ENCODE measurements at regions not wholly inside any gene's neighbourhood (a gene's known extent, or its start where the extent isn't known, plus 50 kb on each side); places are given as distances from the start of the nearest gene placed in this dataset.

DNA sequence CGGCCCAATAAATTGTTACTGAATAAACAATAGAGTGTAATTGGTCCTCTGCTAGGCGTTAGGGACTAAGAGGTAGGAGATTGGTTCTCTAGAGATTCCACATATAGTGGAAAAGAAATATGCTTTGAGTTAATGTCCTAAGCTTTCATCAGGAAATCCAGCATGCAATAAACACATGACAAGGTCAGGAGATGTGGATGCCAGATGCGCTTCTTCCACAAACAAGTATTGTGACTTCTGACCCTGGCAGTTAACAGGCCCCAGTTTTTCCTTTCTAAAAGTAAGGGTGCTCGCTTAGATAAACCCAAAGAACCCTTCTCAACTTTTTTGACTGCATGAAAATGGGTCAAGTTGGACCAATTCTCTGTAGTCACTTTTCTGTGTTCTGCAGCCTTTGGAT lies 146.5 kb upstream of the SOX21 start:
- no peak overlapping the region for H2AFZ ChIP-seq (ENCODE audit: low read depth, low read length)
- no peak overlapping the region for H3K27ac ChIP-seq (ENCODE audit: low read length)
- H3K9me3 ChIP-seq (ENCODE audit: low read length): no peaks in the 10 kb centered on the region
- no peak overlapping the region for H3K4me2 ChIP-seq (ENCODE audit: low read length)
- H4K20me1 ChIP-seq (ENCODE audit: insufficient read depth): no peaks in the 10 kb centered on the region
- H3K36me3 ChIP-seq (ENCODE audit: insufficient read depth, low read length): no peaks in the 10 kb centered on the region
- TF ChIP-seq SMC3 (conservative IDR thresholded peaks at IDR 0.05; ENCODE audit: poor library complexity): no peak
- no peak for TF ChIP-seq POLR2AphosphoS5 (IDR thresholded peaks at IDR 0.05)
- no peak for TF ChIP-seq TAF1 (IDR thresholded peaks at IDR 0.05; ENCODE audit: low read depth)
- no peak for TF ChIP-seq MXI1 (conservative IDR thresholded peaks at IDR 0.05; ENCODE audit: poor library complexity, severe bottlenecking)
- no peak for TF ChIP-seq EP300 (conservative IDR thresholded peaks at IDR 0.05; ENCODE audit: poor library complexity, severe bottlenecking)
- TF ChIP-seq, protein P1, sequence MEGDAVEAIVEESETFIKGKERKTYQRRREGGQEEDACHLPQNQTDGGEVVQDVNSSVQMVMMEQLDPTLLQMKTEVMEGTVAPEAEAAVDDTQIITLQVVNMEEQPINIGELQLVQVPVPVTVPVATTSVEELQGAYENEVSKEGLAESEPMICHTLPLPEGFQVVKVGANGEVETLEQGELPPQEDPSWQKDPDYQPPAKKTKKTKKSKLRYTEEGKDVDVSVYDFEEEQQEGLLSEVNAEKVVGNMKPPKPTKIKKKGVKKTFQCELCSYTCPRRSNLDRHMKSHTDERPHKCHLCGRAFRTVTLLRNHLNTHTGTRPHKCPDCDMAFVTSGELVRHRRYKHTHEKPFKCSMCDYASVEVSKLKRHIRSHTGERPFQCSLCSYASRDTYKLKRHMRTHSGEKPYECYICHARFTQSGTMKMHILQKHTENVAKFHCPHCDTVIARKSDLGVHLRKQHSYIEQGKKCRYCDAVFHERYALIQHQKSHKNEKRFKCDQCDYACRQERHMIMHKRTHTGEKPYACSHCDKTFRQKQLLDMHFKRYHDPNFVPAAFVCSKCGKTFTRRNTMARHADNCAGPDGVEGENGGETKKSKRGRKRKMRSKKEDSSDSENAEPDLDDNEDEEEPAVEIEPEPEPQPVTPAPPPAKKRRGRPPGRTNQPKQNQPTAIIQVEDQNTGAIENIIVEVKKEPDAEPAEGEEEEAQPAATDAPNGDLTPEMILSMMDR (IDR thresholded peaks at IDR 0.05; ENCODE audit: poor library complexity, severe bottlenecking): no peak
- no peak for TF ChIP-seq RAD21 (conservative IDR thresholded peaks at IDR 0.05)
- TF ChIP-seq EZH2 (IDR thresholded peaks at IDR 0.05; ENCODE audit: borderline replicate concordance, insufficient read depth, low read length, poor library complexity, severe bottlenecking): no peak
- TF ChIP-seq, protein P2, sequence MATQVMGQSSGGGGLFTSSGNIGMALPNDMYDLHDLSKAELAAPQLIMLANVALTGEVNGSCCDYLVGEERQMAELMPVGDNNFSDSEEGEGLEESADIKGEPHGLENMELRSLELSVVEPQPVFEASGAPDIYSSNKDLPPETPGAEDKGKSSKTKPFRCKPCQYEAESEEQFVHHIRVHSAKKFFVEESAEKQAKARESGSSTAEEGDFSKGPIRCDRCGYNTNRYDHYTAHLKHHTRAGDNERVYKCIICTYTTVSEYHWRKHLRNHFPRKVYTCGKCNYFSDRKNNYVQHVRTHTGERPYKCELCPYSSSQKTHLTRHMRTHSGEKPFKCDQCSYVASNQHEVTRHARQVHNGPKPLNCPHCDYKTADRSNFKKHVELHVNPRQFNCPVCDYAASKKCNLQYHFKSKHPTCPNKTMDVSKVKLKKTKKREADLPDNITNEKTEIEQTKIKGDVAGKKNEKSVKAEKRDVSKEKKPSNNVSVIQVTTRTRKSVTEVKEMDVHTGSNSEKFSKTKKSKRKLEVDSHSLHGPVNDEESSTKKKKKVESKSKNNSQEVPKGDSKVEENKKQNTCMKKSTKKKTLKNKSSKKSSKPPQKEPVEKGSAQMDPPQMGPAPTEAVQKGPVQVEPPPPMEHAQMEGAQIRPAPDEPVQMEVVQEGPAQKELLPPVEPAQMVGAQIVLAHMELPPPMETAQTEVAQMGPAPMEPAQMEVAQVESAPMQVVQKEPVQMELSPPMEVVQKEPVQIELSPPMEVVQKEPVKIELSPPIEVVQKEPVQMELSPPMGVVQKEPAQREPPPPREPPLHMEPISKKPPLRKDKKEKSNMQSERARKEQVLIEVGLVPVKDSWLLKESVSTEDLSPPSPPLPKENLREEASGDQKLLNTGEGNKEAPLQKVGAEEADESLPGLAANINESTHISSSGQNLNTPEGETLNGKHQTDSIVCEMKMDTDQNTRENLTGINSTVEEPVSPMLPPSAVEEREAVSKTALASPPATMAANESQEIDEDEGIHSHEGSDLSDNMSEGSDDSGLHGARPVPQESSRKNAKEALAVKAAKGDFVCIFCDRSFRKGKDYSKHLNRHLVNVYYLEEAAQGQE (IDR thresholded peaks at IDR 0.05; ENCODE audit: borderline replicate concordance): no peak
- H3K4me3 ChIP-seq (ENCODE audit: low read length): no peak overlapping the region
- no peaks in the 10 kb centered on the region for H3K9me2 ChIP-seq (ENCODE audit: insufficient read depth, low read length)
- H3F3A ChIP-seq (ENCODE audit: insufficient read depth, low read length, poor library complexity, severe bottlenecking): no peaks in the 10 kb centered on the region
- H3K27me3 ChIP-seq (ENCODE audit: insufficient read depth, low read depth, low read length): no peaks in the 10 kb centered on the region
- H3K9ac ChIP-seq (ENCODE audit: low read length): no peak overlapping the region
- no peaks in the 10 kb centered on the region for H3K79me2 ChIP-seq (replicated peaks; ENCODE audit: insufficient read depth, low read length)

DNA sequence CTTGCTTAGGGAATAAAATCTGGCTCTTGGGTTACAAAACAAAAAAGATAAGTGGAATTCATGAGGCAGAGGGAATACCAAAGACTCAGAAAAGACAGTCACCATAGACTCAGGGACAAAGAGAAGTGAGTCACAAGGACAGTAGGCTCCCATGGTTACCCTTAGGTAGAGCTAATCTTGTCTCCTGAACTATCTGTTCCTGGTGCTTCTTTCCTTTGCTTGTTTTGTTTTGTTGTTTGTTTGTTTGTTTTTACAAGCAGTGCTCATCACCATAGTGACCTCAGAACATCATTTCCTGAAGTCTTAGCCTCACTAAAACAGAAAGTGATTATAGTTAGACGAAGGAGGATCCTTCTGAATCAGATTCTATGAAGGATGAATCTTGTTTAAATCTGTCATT lies 142.3 kb upstream of the SOX21 start:
- Histone ChIP-seq H3K4me3 (ENCODE audit: low read length) (no peak overlapping the region), H4K20me1 (ENCODE audit: insufficient read depth) (no peaks in the 10 kb centered on the region), H2AFZ (ENCODE audit: low read depth, low read length) (no peak overlapping the region), H3K27me3 (ENCODE audit: insufficient read depth, low read depth, low read length) (no peaks in the 10 kb centered on the region), H3F3A (ENCODE audit: insufficient read depth, low read length, poor library complexity, severe bottlenecking) (no peaks in the 10 kb centered on the region), H3K36me3 (ENCODE audit: insufficient read depth, low read length) (no peaks in the 10 kb centered on the region), H3K4me2 (ENCODE audit: low read length) (no peak overlapping the region), H3K9ac (ENCODE audit: low read length) (no peak overlapping the region), H3K79me2 (replicated peaks; ENCODE audit: insufficient read depth, low read length) (no peaks in the 10 kb centered on the region), H3K27ac (ENCODE audit: low read length) (no peak overlapping the region), H3K9me2 (ENCODE audit: insufficient read depth, low read length) (no peaks in the 10 kb centered on the region), H3K9me3 (ENCODE audit: low read length) (no peaks in the 10 kb centered on the region)
- TF ChIP-seq, protein P2 (IDR thresholded peaks at IDR 0.05; ENCODE audit: borderline replicate concordance): no peak
- TF ChIP-seq RAD21 (conservative IDR thresholded peaks at IDR 0.05) (no peak), EZH2 (IDR thresholded peaks at IDR 0.05; ENCODE audit: borderline replicate concordance, insufficient read depth, low read length, poor library complexity, severe bottlenecking) (no peak), TAF1 (IDR thresholded peaks at IDR 0.05; ENCODE audit: low read depth) (no peak), EP300 (conservative IDR thresholded peaks at IDR 0.05; ENCODE audit: poor library complexity, severe bottlenecking) (no peak), MXI1 (conservative IDR thresholded peaks at IDR 0.05; ENCODE audit: poor library complexity, severe bottlenecking) (no peak)
- TF ChIP-seq, protein P1 (IDR thresholded peaks at IDR 0.05; ENCODE audit: poor library complexity, severe bottlenecking): no peak
